GM12872 (cell line): ENCODE measurements at regions not wholly inside any gene's neighbourhood (a gene's known extent, or its start where the extent isn't known, plus 50 kb on each side); places are given as distances from the start of the nearest gene placed in this dataset.

Experiments
- CTCF ChIP-seq: IDR thresholded peaks from 3 replicates; pipeline ENCODE4 v1.5.1; 2011; ENCODE audit warnings: low read depth, mild to moderate bottlenecking, low read length, moderate library complexity; ENCODE audit not compliant: insufficient read depth

DNA sequence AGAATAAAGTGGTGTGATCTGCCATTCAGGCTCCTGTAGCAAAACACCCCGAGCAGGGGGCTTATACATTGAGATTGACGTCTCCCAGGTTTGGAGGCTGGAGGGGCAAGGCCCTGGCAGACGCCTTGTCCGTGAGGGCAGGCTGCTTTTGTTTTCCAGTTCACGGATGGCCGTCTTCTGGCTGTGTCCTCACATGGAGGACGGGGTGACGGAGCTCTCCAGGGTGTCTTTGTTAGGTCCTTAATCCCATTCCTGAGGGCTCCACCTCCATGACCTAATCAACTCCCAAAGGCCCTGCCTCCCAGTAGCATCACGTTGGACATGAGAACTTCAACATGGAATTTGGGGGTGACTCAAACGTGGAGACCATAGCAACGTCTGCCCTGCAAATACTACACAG, 147.7 kb downstream of the KIF26A start:
- TF ChIP-seq CTCF = no peak

DNA sequence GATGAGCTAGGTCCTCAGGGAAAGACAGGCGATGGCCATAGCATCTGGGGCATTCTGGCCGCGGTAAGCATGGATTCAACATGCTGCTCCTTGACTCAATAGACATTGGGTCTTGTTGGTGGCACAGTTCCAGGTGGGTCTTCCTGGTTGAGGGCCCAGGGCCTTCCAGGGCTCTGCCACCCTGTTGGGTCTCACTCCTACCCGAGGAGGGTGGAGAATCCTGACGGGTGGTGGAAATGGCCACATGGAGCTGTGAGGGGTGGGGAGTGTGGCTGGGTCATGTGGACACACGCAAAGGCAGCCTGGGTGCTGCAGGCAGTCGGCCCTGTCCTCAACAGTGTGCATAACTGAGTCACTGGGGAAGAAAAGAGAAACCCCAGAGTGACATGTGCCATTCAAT, 148.1 kb downstream of the KIF26A start:
- TF ChIP-seq CTCF = no peak

- TF ChIP-seq CTCF = no peak
Observed at GRCh38 chr14:104287301-104288009, 149.1 kb downstream of the KIF26A start.

DNA sequence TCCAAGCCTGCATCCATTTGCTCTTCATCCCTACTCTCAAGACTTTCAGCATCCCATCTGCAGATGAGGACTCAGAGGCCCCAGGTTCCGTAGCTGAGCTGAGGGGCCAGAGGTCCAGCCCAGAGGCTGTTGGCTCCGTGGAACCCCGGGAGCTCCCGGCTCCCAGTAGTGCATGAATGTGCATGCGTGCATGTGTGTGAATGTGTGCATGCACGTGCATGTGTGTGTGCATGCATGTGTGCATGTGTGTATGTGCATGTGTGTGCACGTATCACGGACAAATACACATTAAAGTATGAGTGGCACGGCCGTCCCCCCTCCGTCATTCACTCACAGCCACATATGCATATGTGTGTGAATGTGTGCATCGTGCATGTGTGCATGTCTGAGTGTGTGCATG, 149.9 kb downstream of the KIF26A start:
- no peak for TF ChIP-seq CTCF

DNA sequence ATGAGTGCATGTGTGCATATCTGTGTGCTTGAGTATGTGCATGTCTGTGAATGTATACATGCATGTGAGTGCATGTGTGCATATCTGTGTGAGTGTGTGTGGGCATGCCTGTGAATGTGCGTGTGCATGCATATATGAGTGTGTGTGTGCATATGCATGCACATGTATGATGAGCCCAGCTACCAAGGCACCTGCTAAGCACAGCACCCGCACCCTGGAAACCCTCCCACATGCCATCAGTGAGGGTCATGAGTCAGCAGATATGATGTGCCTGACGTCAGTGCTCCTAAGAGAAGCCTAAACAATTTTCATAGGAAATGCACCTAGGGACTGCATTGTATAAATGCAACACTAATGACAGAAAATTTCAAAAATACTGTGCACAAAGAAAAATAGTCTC, 151.1 kb downstream of the KIF26A start:
- TF ChIP-seq CTCF = no peak

DNA sequence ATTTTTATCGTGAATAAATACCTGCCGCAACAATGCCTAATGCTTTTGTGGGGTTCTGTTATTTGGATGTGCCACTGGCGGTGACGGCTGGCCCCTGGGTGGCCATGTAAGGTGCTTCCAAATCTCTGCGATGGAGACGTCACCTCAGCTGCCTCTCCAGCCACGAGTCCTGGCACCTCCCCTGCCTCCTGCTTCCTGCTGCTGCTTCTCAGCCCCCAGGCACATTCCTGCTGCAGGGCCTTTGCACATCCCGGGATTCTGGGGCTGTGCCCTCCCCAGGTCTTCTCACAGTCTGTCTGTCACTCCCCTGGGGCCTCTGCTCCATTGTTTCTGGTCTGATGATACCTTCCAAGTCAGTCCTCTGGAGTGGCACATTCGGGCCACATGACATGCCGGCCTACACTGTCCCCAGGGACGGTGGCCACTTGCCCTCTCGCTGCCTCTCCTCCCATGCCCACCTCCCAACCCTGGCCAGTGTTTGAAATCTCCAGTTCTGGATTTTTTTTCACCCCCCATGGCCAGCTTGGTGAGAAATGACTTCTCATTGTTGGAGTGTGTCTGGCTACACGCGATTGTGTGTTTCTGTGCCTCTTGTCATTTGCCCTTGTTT, 151.8 kb downstream of the KIF26A start:
- TF ChIP-seq CTCF = no peak

- TF ChIP-seq CTCF = no peak
Observed at GRCh38 chr14:104290756-104291122, 152.4 kb downstream of the KIF26A start.
